Activated T-helper 1 cell treated with anti-CD3 and anti-CD28 coated beads, Interleukin-2, amount 50 U/mL, for 16 hours (primary cell): ENCODE measurements at regions not wholly inside any gene's neighbourhood (a gene's known extent, or its start where the extent isn't known, plus 50 kb on each side); places are given as distances from the start of the nearest gene placed in this dataset.

ENCODE experiments used
- DNase-seq, 2 donors: peaks; one replicate each; pipeline ENCODE4 v3.0.0-alpha.2; 2020; ENCODE audit warnings: low read depth in 1 of 2, low spot score in 1 of 2

DNA sequence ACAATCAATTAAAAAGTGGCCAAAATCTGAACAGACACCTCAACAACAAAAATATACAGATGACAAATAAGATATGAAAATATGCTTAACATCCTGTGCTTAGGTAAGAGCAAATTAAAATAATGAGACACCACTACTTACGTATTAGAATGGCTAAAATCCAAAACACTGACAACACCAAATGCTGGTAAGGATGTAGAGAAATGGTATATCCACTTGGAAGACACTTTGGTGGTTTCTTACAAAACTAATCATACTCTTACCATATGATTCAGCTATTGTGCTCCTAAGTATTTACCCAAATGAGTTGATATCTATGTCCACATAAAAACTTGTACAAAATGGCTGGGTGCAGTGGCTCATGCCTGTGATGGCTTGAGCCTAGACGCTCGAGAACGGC is 51.7 kb upstream of the ZNF599 start:
- no peak for DNase-seq
